Sigmoid colon (tissue), 4 donors: ENCODE measurements at regions not wholly inside any gene's neighbourhood (a gene's known extent, or its start where the extent isn't known, plus 50 kb on each side); places are given as distances from the start of the nearest gene placed in this dataset.

Experiments
- EP300 ChIP-seq, 4 donors: sonication (generic); formaldehyde crosslinking; IDR thresholded peaks; one replicate each; pipeline ENCODE4 v1.6.1; 2017; ENCODE audit warnings: antibody characterized with exemption in 4 of 4
- POLR2A ChIP-seq, 2 donors: fragments of 450-650 bp; IDR thresholded peaks; one replicate each; pipeline ENCODE4 v1.6.1; 2016; ENCODE audit warnings: antibody characterized with exemption in 2 of 2, mild to moderate bottlenecking in 2 of 2, moderate library complexity in 2 of 2
- TF ChIP-seq, protein P1 (sequence below), 4 experiments: fragments of 450-650 bp in 3 of 4; fragments of 200-600 bp in 1 of 4; IDR thresholded peaks; one replicate each; pipeline ENCODE4 v1.5.1; 2016 to 2019; ENCODE audit warnings: antibody characterized with exemption in 4 of 4, mild to moderate bottlenecking in 3 of 4, moderate library complexity in 2 of 4

DNA sequence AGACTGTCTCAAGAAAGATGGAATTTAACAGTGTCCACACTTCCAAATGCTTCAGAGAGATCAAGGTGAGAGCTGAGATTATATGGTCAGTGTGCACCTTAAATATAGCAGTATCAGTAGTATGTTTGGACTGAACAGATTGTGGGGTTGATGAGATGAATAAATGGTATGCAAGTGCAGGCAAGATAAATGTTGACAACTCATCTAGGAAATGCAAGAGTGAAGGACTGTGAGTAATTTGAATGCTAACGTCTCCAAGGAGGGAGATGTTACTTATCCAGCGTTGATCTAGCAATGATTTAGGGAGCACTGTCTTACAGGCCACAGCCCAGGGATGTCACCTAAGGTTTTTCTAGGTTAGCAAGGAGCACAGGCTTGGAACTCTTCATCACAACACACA is 170.7 kb upstream of the GALNT2 start:
- TF ChIP-seq EP300 (IDR thresholded peaks at IDR 0.05) (no peak), POLR2A (IDR thresholded peaks at IDR 0.05) (no peak)
- TF ChIP-seq, protein P1, sequence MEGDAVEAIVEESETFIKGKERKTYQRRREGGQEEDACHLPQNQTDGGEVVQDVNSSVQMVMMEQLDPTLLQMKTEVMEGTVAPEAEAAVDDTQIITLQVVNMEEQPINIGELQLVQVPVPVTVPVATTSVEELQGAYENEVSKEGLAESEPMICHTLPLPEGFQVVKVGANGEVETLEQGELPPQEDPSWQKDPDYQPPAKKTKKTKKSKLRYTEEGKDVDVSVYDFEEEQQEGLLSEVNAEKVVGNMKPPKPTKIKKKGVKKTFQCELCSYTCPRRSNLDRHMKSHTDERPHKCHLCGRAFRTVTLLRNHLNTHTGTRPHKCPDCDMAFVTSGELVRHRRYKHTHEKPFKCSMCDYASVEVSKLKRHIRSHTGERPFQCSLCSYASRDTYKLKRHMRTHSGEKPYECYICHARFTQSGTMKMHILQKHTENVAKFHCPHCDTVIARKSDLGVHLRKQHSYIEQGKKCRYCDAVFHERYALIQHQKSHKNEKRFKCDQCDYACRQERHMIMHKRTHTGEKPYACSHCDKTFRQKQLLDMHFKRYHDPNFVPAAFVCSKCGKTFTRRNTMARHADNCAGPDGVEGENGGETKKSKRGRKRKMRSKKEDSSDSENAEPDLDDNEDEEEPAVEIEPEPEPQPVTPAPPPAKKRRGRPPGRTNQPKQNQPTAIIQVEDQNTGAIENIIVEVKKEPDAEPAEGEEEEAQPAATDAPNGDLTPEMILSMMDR (IDR thresholded peaks at IDR 0.05): no peak
